HepG2 (cell line): ENCODE measurements at regions not wholly inside any gene's neighbourhood (a gene's known extent, or its start where the extent isn't known, plus 50 kb on each side); places are given as distances from the start of the nearest gene placed in this dataset.

ENCODE experiments used
- ATAC-seq: fragments of 200-7000 bp; cut with Tn5 transposase; 3 replicates; pipeline ENCODE4 v1.9.1; 2020; ENCODE audit warnings: mild to moderate bottlenecking, moderate library complexity
- BruUV-seq: library from RNA; stranded (reverse); fragments of 400-500 nt; replicated peaks from 2 replicates; lab custom pipeline; 2021; lab: Mats Ljungman, UMichigan
- CTCF ChIA-PET: fragments of 300-600 bp; formaldehyde crosslinking; extraction: SDS; loops from one replicate; lab custom pipeline; 2021; ENCODE audit warnings: low total read pairs, inconsistent platforms, low intra/inter-chr PET ratio; lab: Yijun Ruan, JAX
- POLR2A ChIA-PET: fragments of 350-600 bp; sonication (Branson Sonifier 250); formaldehyde crosslinking; loops from one replicate; lab custom pipeline; 2020; ENCODE audit warnings: antibody characterized with exemption, inconsistent platforms; lab: Yijun Ruan, JAX
- DNase-seq: peaks from one replicate; pipeline ENCODE4 v3.0.0-alpha.2; 2015; ENCODE audit warnings: low spot score
- FAIRE-seq: peaks from 3 replicates; lab custom pipeline; 2011; peaks lifted over from hg19 to GRCh38; lab: Jason Lieb, UNC
- H2AFZ ChIP-seq: one replicate; pipeline ENCODE4 v1.6.1; 2011; ENCODE audit warnings: low read length, inconsistent platforms
- H3K27ac ChIP-seq: fragments of 300-600 bp; 3 replicates; pipeline ENCODE4 v1.8.0; 2011; ENCODE audit warnings: mixed run types, mild to moderate bottlenecking, mixed read lengths, low read length, inconsistent platforms; ENCODE audit not compliant: insufficient read depth; ENCODE audit errors: extremely low read length
- H3K27me3 ChIP-seq, 2 experiments: fragments of 200-600 bp in 1 of 2; 2 replicates in 1 of 2; 3 replicates in 1 of 2; pipeline versions ENCODE4 v1.6.0 to v1.8.0; 2011; ENCODE audit warnings: low read length in 2 of 2, mild to moderate bottlenecking in 2 of 2, moderate library complexity in 2 of 2, inconsistent platforms in 1 of 2; ENCODE audit not compliant: insufficient read depth in 2 of 2, control insufficient read depth in 1 of 2
- H3K36me3 ChIP-seq, 2 experiments: fragments of 200-600 bp in 1 of 2; replicated peaks in 1 of 2; 2 replicates in 1 of 2; 3 replicates in 1 of 2; pipeline versions ENCODE4 v1.5.1 to v1.8.0; 2011; ENCODE audit warnings: low read length in 2 of 2, inconsistent platforms in 1 of 2; ENCODE audit not compliant: insufficient read depth in 2 of 2, control insufficient read depth in 1 of 2
- H3K4me1 ChIP-seq: 2 replicates; pipeline ENCODE4 v1.5.1; 2012; ENCODE audit warnings: low read length, inconsistent platforms; ENCODE audit not compliant: insufficient read depth
- H3K4me2 ChIP-seq: 2 replicates; pipeline ENCODE4 v1.6.0; 2011; ENCODE audit warnings: low read depth, low read length, inconsistent platforms
- H3K4me3 ChIP-seq, 3 experiments: fragments of 200-600 bp in 1 of 3; sonication (generic), shearing (Covaris generic) in 1 of 3; replicated peaks in 1 of 3; 2 replicates each; pipeline ENCODE4 v1.5.1; 2011 to 2016; ENCODE audit warnings: low read length in 3 of 3, inconsistent platforms in 2 of 3, low read depth in 2 of 3, mild to moderate bottlenecking in 2 of 3, control low read depth in 1 of 3, mixed read lengths in 1 of 3; ENCODE audit not compliant: insufficient read depth in 1 of 3
- H3K79me2 ChIP-seq: one replicate; pipeline ENCODE4 v1.6.1; 2011; ENCODE audit warnings: low read length, inconsistent platforms; ENCODE audit not compliant: insufficient read depth
- H3K9ac ChIP-seq: 2 replicates; pipeline ENCODE4 v1.6.0; 2011; ENCODE audit warnings: mild to moderate bottlenecking, low read depth, low read length, inconsistent platforms; ENCODE audit not compliant: insufficient read depth
- H3K9me3 ChIP-seq: 2 replicates; pipeline ENCODE4 v1.5.1; 2012; ENCODE audit warnings: mild to moderate bottlenecking, low read length
- H4K20me1 ChIP-seq: 2 replicates; pipeline ENCODE4 v1.6.0; 2011; ENCODE audit warnings: inconsistent platforms, mild to moderate bottlenecking, low read length, moderate library complexity; ENCODE audit not compliant: insufficient read depth
- ARHGAP35 ChIP-seq: sonication (generic); formaldehyde crosslinking; IDR thresholded peaks from 2 replicates; pipeline ENCODE4 v1.9.0; 2022; ENCODE audit warnings: mild to moderate bottlenecking, inconsistent platforms, moderate library complexity, missing genetic modification reagents, borderline replicate concordance
- DNMT1 ChIP-seq: sonication (generic); formaldehyde crosslinking; IDR thresholded peaks from 2 replicates; pipeline ENCODE4 v1.5.1; 2020; ENCODE audit warnings: mild to moderate bottlenecking, missing genetic modification reagents
- MXD4 ChIP-seq: IDR thresholded peaks from 2 replicates; pipeline ENCODE4 v1.6.1; 2016; ENCODE audit warnings: mild to moderate bottlenecking, missing biosample characterization, missing genetic modification reagents
- NFE2L1 ChIP-seq: sonication (generic); formaldehyde crosslinking; IDR thresholded peaks from 2 replicates; pipeline ENCODE4 v1.4.0; 2020; ENCODE audit warnings: missing genetic modification reagents, mild to moderate bottlenecking, borderline replicate concordance
- PCBP1 ChIP-seq: fragments of 200-400 bp; formaldehyde crosslinking; IDR thresholded peaks from 2 replicates; pipeline ENCODE4 v1.6.1; 2017; ENCODE audit warnings: mild to moderate bottlenecking, low read depth, low read length, borderline replicate concordance
- PITX1 ChIP-seq: sonication (generic); formaldehyde crosslinking; IDR thresholded peaks from 2 replicates; pipeline ENCODE4 v1.5.1; 2020; ENCODE audit warnings: mild to moderate bottlenecking, missing genetic modification reagents
- SNAI1 ChIP-seq: sonication (generic); formaldehyde crosslinking; IDR thresholded peaks from 2 replicates; pipeline ENCODE4 v1.5.0; 2020; ENCODE audit warnings: mild to moderate bottlenecking, missing genetic modification reagents, borderline replicate concordance
- SNAPC2 ChIP-seq: sonication (generic); formaldehyde crosslinking; IDR thresholded peaks from 2 replicates; pipeline ENCODE4 v1.8.1; 2022; ENCODE audit warnings: mild to moderate bottlenecking, missing genetic modification reagents
- SRF ChIP-seq: IDR thresholded peaks from 2 replicates; pipeline ENCODE4 v1.6.1; 2011; ENCODE audit warnings: mild to moderate bottlenecking, low read depth, low read length, moderate library complexity
- TCF12 ChIP-seq, 2 experiments: fragments of 450-650 bp in 1 of 2; sonication (generic) in 1 of 2; formaldehyde crosslinking in 1 of 2; IDR thresholded peaks; 2 replicates each; pipeline versions ENCODE4 v1.6.1 to v1.8.0; 2017 to 2022; ENCODE audit warnings: antibody characterized with exemption in 1 of 2, mild to moderate bottlenecking in 1 of 2, missing genetic modification reagents in 1 of 2, moderate library complexity in 1 of 2
- ZBTB1 ChIP-seq: sonication (generic); formaldehyde crosslinking; IDR thresholded peaks from 2 replicates; pipeline ENCODE4 v1.4.0; 2020; ENCODE audit warnings: missing genetic modification reagents, borderline replicate concordance
- ZNF530 ChIP-seq: sonication (generic); formaldehyde crosslinking; IDR thresholded peaks from 2 replicates; pipeline ENCODE4 v1.5.0; 2020; ENCODE audit warnings: low read depth, mild to moderate bottlenecking, missing genetic modification reagents
- ZNF7 ChIP-seq: IDR thresholded peaks from 2 replicates; pipeline ENCODE4 v1.6.1; 2016; ENCODE audit warnings: missing biosample characterization, missing genetic modification reagents
- WGBS: methylation state at CpG from one replicate; pipeline ENCODE4 v1.1.6; 2017; ENCODE audit warnings: low lambda C conversion rate; 5-methylcytosine and 5-hydroxymethylcytosine counted together
- in situ Hi-C: cut with HindIII; loops from 2 replicates; pipeline ENCODE4 v1.10.0; 2017; ENCODE audit warnings: low pct_unique_long_range_greater_than_20kb; ENCODE audit not compliant: extremely low pct_ligation_motif_present
- intact Hi-C: fragments of 100-400 bp; cut with micrococcal nuclease; formaldehyde crosslinking; loops from one replicate; pipeline ENCODE4 v1.10.0; 2022; ENCODE audit not compliant: unreplicated experiment
- TF ChIP-seq, protein P1 (sequence below): IDR thresholded peaks from 2 replicates; pipeline ENCODE4 v1.6.1; 2016; ENCODE audit warnings: low read depth
- TF ChIP-seq, protein P2 (sequence below), 2 experiments: sonication (generic) in 1 of 2; formaldehyde crosslinking in 1 of 2; IDR thresholded peaks; 2 replicates each; pipeline versions ENCODE4 v1.4.0 to v1.6.1; 2018 to 2020; ENCODE audit warnings: missing genetic modification reagents in 2 of 2, borderline replicate concordance in 1 of 2, low read depth in 1 of 2, mild to moderate bottlenecking in 1 of 2, missing biosample characterization in 1 of 2

- no peak for TF ChIP-seq PCBP1
Measured at GRCh38 chr19:30647891-30648720, 275.9 kb downstream of the ZNF536 start (continued).

DNA sequence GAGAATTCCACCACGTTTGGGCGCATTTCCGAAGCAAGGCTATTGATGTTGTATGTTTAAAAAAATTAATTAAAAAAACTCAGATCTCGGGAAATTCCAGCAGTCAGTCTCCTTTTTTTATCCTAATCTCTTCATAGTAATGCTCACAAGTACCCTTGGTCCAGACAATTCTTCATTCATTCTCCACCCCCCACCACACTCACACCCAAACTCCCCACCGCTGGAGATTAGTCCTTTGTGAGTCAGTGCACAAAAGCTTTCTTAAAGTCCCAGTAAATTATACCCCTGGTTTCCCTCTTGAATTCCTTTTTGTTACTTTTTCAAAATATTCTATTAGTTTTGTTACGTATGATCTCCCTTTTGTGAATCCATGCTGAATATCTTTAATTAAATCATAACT lies 274.6 kb downstream of the ZNF536 start:
- H3K9me3 ChIP-seq: no peaks in the 10 kb centered on the region
- H3K27ac ChIP-seq: no peak overlapping the region
- DNase-seq (no peak), ATAC-seq (no peak), FAIRE-seq (no peak)
- in situ Hi-C loops (no loop called here), intact Hi-C loops (no loop called here)
- no peak overlapping the region for H2AFZ ChIP-seq
- no peak overlapping the region for H3K9ac ChIP-seq
- ChIA-PET POLR2A (no interaction called here), CTCF (no interaction called here)
- H3K4me3 ChIP-seq: no peak overlapping the region
- 50% methylated on average over 6 of the region's 6 CpGs for WGBS
- H4K20me1 ChIP-seq: no peaks in the 10 kb centered on the region
- H3K4me1 ChIP-seq: no peaks in the 10 kb centered on the region
- no peak overlapping the region for H3K4me2 ChIP-seq
- H3K79me2 ChIP-seq: no peaks in the 10 kb centered on the region
- no TSS peak for BruUV-seq
- peaks cover 0 to 19% of the 10 kb centered on the region in 2 experiments; a peak in 3 of 5 replicates for H3K27me3 ChIP-seq
- H3K36me3 ChIP-seq: no peaks in the 10 kb centered on the region
- TF ChIP-seq MXD4 (no peak), TCF12 (IDR thresholded peaks at IDR 0.05) (no peak), TCF12 (CRISPR knock-in tag; IDR thresholded peaks at IDR 0.05) (no peak), NFE2L1 (no peak), SNAPC2 (CRISPR knock-in tag) (no peak), DNMT1 (CRISPR knock-in tag) (no peak), ZNF530 (CRISPR knock-in tag) (no peak), PITX1 (CRISPR knock-in tag) (no peak), ZBTB1 (CRISPR knock-in tag) (no peak), ARHGAP35 (CRISPR knock-in tag) (no peak), SRF (no peak), ZNF7 (CRISPR knock-in tag) (no peak), SNAI1 (CRISPR knock-in tag) (no peak)
- TF ChIP-seq, protein P1, sequence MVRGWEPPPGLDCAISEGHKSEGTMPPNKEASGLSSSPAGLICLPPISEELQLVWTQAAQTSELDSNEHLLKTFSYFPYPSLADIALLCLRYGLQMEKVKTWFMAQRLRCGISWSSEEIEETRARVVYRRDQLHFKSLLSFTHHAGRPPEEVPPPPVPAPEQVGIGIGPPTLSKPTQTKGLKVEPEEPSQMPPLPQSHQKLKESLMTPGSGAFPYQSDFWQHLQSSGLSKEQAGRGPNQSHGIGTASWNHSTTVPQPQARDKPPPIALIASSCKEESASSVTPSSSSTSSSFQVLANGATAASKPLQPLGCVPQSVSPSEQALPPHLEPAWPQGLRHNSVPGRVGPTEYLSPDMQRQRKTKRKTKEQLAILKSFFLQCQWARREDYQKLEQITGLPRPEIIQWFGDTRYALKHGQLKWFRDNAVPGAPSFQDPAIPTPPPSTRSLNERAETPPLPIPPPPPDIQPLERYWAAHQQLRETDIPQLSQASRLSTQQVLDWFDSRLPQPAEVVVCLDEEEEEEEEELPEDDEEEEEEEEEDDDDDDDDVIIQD: no peak
- TF ChIP-seq, protein P2, sequence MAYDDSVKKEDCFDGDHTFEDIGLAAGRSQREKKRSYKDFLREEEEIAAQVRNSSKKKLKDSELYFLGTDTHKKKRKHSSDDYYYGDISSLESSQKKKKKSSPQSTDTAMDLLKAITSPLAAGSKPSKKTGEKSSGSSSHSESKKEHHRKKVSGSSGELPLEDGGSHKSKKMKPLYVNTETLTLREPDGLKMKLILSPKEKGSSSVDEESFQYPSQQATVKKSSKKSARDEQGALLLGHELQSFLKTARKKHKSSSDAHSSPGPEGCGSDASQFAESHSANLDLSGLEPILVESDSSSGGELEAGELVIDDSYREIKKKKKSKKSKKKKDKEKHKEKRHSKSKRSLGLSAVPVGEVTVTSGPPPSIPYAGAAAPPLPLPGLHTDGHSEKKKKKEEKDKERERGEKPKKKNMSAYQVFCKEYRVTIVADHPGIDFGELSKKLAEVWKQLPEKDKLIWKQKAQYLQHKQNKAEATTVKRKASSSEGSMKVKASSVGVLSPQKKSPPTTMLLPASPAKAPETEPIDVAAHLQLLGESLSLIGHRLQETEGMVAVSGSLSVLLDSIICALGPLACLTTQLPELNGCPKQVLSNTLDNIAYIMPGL (CRISPR knock-in tag; IDR thresholded peaks at IDR 0.05; ENCODE audit: borderline replicate concordance in 1 of 2, low read depth in 1 of 2): no peak
